ENCODE measurements at regions not wholly inside any gene's neighbourhood (a gene's known extent, or its start where the extent isn't known, plus 50 kb on each side); places are given as distances from the start of the nearest gene placed in this dataset.

DNA sequence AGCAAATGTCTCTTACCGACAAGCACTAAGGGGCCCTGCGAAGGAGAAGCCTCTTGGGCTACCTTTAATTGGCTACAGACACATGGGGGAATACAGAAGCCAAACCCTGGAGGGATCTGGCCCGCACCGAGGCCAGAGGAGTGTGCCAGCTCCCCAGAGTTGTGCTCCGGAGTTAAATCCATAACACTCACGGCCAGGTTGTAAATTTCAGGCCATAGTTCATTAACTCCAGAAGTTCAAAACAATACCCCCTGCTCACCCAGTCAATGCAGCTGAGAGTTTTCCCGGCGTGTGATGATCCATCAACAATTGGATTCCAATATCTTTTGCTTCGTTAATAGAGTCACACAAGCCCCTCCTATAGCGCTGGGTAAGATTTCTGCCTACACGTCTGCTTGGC, 371.5 kb downstream of the NXPE2 start:
- no peak for DNase-seq

DNA sequence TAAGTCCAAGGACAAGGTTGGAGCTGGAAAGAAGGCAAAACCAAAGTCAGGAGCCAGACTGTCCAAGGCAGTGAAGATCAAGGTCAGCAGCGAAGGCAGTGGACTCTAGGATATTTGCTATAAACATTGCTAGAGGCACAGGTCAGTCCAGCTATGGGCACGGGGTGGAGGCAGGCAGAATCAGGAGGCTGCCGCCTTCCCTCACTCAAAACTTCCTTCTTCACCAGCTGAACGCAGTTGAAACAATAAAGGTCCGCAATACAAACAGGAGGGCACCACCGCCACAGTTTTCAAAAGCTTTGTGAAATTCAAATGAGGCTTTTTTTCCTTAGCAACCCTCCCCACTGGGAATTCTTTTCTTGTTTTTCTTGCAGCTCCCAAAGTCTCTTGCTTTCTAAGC, 372.4 kb downstream of the NXPE2 start:
- DNase-seq: no peak

DNA sequence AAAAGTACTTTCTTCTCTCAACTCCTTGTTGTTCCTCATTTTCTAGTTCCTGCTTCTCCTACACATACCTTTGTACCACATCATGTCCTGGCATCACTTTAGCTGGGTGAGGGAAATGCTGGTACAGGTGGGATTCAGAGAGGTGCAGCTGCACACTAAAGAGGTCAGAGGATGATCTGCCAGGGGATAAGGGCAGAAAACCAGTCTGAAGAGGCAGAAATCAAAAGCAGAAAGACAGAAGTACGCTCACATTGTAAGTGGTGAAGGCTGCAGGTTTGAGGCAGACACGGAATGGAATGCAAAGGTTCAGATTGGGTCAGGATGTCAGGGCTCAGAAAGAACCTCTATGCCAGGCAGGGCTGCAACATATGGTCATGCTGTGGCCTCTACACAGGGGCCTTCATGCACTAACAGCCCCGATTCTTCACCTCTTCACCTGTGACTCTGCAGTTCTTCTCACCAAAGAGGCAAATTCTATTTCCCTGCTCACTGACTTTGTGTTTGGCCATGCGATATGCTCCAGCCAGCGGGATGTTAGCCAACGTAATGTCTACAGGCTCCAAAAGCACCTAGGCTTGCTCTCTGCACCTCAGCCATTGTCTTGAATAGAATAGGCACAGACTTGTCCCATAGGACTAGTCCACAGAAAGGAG, 373.7 kb downstream of the NXPE2 start:
- no peak for DNase-seq

DNA sequence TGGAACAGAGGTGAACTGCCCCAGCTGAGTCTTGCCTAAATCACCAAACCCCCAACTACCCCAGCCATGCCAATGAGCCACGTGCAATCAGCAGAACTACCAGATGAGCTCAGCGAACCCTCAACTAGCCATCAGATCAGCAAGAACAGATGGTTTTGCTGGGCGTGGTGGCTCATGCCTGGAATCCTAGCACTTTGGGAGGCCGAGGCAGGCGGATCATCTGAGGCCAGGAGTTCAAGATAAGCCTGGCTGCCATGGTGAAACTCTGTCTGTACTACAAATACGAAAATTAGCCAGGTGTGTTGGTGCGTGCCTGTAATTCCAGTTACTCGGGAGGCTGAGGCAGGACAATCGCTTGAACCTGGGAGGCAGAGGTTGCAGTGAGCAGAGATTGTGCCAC, 374.3 kb downstream of the NXPE2 start:
- DNase-seq: no peak

DNA sequence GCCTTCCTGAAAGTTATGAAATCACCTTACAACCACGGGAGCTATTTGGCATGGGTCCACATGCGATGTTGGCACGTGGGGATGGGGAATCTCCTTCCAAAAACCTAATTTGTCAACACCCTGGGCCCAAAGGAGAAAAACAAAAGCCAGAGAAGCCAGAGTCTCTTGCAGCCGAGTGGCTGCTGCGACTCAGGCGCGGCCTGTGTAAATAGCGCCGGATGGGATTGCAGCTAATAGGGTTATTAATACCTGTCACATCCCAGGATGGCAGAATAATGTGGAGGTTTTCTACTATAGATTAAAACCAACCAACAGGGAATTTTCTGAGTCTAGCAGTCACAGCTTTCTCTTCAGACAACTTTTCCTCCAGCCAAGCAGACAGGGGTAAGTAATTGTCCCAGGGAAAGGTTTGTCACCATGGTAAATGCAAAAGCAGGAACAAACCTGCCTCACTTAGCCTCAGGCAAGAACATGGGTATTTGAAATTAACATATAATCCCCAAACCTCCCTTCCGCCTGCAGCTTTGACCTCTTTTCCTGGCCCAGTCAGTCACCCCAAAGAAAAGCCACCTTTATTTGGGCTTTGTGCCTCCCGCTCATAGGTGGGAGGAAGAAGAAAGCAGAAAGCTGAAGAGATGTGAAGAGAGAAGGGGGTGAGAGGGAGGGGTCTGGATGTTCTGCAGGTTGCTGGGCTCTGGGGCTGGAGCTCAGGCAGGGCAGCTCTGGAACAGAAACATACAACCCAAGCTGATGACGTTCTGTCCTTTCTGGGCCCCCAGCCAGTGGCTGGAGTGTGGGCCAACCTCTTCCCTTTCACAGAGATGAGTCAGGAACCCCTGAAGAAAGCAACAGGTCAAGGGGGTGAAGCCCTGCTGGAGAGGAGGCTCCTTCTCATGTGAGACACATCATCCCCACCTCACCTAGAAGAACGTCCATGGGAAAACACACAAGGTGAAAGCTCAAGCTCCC, 376.5 kb downstream of the NXPE2 start:
- no peak for DNase-seq

DNA sequence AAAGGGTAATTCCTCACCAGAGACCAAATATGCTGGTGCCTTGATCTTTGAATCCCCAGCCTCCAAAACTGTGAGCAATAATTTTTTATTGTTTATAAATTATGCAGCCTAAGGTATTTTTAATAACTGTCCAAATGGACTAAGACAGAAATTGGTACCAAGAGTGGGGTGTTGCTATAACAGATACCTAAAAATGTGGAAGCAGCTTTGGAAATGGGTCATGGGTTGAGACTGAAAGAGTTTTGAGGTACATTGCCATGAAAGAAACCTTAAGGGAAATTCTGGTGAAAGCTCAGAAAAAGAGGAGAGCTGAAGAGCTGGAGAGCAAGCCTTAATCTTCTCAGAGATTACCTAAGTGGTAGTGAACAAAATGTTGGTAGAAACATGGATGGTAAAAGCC, 378.2 kb downstream of the NXPE2 start:
- no peak for DNase-seq

DNA sequence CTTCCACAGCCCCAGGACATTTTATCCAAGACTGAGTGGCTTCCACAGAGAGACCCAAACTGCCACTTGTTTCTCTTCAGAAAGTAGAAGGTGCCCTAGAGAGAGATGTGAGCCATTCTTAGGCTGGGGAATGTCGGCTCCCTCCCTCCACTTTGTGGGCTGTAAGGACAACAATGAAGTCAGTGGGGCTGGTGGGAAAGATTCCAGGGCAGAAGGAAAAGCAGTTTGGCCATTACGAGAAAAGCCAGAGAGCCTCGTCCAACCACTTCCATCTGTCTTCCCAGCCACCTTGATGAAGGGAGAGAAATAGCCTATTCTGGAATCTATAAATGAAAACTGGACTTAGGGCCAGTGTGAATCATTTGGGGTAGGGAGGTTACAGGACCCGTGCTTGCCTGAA, 382.5 kb downstream of the NXPE2 start:
- no peak for DNase-seq

DNA sequence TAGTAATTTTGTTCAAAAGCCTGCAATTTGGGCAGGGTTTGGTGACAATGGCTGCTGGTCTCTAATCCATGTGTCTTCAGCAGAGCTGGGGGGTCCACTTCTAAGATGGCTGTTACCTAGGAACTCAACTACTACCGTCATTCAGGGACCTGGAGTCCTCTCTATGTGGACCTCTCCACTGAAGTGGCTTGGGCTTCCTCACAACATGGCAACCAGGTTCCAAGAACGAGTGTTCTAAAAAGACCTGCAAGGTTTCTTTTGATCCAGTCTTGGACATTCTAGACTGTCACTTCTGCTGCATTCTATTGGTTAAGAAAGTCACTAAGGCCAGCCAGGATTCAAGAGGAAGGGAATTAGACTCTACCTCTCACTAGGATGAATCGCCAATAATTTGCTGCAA, 387.0 kb downstream of the NXPE2 start:
- no peak for DNase-seq

DNA sequence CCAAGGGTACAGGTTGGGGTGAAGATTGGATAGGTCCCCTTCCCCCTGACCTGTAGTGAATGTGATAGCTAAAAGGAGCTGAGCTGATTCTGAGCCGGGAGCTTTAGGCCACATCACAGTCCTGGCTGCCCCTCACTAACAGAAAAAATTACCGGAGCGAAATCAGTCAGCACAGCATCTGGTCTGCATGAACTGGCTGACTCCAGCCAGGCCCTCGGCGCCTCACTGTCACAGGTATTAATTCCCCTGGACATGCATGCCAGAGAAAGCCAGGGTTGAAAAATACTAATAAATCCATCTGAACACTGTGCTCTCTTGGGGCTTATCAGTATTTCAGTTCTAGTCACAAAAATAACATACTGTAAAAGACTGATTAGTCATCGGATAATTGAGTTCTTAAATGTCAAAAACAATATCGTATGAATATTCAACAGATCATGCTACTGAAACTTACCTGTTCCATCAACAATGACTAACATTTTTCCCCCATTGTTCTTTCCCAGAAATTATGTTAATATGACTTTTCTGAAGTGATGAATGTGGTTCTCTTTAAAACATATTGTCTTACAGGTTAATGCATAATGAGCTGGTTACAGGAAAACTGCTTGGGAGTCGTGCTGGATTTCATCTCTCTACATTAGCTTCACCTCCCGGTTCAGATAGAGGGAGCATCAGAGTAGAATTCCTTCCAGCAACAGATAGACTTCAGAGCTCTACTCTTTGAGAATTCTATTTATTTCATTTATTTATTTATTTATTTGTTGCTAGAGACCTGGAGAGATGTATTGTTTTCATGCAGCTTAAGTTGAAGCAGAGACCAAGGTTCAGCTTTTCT, 387.7 kb downstream of the NXPE2 start:
- no peak for DNase-seq

DNA sequence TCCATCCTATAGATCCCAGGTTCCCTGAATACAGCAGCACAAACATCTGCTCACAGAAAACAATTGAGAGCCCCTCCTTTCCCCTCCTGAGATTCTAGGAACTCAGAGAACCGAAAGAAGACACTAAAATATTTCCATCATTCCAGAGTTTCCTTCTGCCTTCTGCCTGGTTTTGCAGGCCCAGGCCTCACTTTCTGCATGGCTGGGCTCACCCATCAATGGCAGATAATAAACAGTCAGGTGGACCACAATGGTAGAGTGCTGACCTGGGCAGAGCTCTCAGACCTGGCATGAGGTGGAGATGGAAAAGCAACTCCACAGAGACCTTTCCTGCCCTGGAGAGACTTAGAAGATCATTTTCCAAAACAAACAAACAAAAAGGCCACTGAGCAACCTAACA, 389.1 kb downstream of the NXPE2 start:
- DNase-seq: no peak

DNA sequence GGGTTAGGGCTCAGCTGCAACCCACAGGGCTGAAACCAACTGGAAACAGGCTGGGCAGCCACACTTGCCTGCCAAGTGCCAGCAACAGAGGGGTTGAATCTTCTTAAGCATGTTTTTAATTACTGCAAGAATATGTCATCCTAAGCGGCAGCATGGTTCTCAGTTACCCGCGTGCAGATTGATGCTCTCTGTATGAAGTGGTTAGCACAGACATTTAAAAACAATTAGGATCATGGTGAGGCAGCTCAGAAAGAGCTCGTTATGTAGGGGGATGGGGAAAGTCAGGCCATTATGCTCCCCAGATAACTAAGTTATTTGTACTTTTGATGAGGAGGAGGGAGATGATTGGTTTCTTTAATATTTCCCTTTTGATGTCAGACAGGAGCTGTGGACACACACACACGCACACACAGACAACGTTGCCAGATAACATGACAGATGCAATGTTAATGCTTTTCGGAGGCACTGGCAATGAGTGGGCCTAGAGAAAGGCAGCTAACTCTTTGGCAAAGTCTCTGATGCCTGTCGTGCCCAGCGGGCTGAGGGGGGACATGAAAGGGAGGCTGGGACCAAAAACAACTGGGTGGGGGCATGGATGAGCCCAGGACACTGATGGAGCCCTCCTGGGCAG, 389.7 kb downstream of the NXPE2 start:
- no peak for DNase-seq

DNA sequence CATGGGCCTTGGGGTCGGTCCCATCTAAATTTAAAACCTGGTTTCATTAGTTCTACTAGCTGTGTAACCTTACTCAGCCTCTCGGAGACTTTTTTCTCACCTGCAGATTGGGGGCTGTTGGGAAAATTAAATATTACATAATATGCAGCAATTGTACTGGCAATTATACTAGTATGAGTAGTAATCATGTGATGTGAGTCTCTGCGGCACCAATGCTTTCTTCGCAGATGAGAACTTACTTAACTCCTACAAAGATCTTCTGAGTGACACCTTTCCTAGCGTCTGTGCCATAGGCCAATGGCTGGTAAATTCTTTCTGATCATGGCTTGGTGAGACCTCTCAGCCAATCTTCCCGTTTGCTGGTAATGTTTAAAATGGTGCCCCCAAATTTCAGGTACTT, 391.3 kb downstream of the NXPE2 start:
- DNase-seq: no peak

DNA sequence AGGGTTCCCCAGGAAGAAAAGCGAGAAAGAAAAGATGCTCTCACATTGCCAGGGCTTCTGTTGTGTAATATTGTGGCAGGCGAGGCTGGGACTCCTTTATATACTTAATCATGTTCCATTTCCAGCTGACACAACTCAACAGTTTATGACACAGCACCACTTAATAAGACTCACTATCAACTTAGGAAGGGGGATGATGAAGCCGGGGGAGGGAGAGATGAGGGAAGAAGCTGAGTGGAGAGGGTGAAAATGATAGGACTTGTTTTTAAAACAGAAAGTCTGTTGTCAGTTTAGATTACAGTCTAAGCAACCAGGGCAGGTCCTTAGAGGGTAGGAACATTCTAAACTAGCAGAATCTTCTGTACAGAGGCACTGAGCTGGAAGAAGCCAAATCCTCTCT, 397.0 kb downstream of the NXPE2 start:
- DNase-seq: no peak

DNA sequence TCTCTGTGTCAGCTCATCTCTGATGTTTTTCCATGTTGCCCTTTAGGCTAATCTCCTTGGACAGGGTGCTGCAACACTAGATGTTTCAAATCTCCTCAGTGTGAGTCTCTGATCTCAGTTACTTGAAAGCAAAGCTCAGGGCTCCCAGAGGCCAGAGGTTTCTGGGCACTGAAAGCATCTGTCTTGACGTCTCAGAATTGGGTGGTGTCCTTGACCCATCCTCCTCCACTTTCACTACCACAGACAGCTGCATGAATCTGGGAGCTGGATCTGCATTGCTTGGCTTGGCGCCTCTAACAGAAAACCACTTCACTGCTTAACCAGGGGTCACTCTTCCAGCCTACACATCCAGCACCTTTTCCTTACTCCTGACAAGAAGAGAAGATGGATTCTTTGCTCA, 399.4 kb downstream of the NXPE2 start:
- DNase-seq: no peak

DNA sequence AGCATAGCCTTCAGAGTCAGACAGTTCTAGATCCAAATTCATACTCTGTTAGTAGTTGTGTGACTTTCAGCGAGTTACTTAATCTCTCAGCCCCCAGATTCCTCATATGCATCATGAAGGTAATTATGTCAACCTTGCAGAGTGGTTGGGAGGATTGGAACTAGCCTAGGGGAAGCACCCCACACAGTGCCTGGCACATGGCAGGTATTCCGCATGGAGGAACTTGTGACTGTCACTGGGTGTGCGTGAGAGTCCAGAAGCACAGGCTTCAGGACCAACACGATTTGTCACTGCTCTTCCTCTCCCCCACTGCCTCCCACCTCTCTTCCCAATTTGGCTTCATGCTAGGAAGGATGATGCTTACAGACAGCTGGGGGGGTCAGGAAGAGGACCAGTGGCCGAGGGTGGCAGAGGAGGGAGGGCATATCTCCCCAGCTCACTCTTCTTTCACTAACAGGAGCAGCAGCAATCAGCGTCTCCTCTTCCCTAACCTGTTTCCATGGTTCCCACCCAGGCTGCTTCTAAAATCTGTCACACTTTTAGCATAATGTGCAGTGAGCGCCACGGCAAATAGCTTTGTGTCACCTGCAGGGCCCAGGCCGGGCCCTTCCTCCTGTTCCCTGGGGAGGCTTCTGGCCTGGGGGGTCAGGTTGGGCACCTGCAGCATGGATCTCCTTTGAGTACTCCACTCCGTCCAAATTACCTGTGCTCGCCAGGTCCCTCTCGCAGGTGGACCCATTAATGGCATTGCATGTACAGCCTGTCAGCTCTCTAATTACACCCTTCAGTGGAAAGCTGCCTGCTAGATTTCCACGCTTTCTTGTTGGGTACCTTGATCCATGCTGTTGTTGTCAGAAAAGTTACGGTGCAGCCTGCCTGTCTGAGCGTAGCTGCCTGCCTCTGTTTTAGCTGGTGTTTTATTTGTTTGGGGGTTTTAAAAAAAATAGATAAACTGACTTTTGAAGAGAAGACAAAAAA, 400.4 kb downstream of the NXPE2 start:
- no peak for DNase-seq

DNA sequence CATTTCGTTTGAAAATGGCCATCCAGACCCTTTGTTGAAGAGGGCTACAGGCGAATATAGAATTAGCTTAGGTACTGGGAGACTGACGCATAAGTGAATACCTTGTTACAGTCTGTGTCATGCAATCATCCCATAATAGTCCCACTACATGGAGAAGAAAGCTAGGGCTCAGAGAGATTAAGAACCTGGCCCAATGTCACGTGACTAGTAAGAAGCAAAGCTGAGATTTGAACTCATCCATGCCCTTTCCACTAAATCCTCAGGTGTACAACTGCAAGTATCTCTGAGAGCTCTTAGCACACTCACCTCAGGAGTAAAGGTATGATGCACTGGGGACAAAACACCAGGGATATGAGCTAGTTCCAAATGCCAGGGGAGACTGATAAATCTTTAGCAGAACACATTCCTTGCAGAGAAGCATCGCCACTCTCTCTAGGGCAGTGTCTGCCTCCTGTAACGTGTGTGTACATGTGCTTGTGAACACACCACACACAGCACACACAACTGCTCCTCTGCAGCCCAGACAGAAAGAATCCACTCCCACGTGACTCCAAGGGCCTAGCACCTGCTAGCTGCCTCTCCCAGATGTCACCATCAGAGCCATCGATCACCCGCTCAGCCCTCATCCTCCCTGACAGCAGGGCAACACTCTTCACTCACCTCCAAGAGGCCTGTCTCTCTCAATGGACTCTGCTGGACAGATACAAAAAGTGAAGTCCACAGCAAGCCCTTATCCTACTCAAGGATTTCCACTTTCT, 402.8 kb downstream of the NXPE2 start:
- DNase-seq: no peak

DNA sequence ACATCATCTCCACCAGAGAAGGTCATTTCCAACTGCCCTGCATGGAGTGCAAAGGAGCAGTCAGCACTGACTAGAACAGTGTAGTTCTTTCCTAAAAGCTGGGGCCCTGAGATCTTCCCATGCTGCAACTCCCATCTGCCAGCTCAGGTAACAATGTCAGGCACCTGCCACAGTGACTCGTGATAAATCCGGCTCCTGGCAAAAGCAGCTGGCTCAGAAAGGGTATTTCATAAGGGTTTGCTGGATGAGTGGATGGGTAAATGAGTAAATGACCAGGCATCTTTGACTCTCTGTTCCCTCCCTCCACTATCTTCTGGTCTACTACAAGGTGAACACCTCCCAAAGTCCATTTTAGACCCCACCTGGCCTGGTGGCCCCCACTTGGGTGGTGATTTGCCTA, 403.6 kb downstream of the NXPE2 start:
- DNase-seq: no peak

DNA sequence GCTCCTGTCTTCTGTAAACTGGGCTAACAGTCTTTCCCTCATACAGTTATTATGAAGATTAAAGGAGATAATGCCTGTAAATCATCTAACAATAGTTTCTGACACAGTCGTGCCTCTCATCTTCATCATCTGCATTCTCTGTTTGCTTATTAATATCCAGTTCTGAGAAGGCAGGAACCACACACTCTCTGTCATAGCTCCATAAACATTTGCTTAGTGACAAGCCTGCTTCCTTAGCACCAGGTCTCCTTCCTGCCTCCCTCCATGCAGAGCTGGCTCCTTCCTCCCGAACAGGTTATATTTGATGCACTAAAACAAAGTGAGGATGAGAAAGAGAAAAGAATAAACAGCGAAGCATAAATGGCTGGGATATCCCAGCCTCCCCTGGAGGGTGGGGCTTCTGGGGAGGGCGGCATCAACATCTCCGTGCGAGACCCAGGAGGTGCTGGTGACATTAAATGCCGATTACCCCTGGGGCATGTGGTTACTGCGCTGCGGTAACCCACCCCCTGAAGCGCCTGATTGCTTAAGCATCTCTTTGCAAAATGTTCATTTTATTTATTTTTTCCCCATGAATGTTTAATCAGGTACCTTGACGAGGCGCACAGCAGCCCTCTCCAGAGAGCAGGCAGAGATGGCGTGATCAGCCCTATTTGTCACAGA, 404.9 kb downstream of the NXPE2 start:
- no peak for DNase-seq

DNA sequence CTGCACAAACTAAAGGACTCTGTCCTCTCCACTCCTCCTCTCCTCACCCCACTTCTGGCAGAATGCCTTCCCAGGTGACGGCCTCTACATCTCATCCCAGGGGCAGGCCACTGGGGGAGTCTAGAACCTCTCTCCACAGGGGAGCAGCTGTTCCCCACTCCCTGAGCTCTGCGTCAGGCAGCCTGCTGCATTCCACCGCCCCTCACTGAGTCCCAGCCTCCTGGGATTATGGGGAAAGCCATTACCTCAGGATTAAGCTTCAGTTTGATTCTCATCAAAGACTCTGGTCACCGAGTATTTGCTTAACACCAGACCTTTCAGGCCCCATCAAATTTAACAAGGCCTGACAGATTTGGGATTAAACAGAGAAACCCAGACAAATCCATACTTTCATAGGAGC, 405.9 kb downstream of the NXPE2 start:
- no peak for DNase-seq

DNA sequence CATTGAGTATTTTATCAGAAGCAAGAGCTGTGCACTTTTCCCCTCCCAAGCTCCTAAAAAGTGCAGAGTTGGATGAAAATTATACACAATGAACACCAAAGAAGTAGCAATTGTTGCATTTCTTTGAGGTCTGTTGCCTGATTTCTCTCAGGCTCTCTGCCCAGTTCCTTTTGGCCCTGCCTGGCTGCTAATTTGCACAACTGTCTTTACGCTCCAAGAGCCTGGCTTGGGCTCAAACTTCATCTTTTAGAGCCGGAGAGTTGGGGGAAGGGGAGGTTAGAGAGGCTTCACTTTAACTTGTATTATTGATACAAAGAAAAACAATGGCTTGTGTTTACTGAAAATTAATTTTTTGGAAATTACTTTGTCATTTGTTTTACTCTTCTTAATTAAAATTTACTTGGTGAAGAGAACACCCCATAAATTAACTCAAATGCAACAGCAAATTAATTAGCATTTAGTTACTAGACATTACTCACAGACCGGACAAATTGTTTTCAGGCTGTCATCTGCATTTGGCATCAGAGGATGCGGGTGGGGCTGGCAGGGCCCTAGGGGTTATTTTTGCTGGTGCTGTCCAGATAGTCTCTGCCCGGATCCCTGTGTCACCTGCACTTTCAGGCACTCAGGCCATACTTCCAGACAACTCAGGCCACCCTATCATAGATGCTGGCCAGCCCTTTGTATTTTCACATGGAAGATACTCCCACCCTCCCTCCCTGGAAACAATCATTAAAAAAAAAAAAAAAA, 407.3 kb downstream of the NXPE2 start:
- DNase-seq: no peak
